AG04449 (cell line): ENCODE measurements at regions not wholly inside any gene's neighbourhood (a gene's known extent, or its start where the extent isn't known, plus 50 kb on each side); places are given as distances from the start of the nearest gene placed in this dataset.

Source experiments
- CTCF ChIA-PET: fragments of 350-600 bp; formaldehyde crosslinking; extraction: SDS; loops from one replicate; lab custom pipeline; 2021; ENCODE audit warnings: antibody characterized with exemption; lab: Yijun Ruan, JAX
- POLR2A ChIA-PET: fragments of 400-600, 350-600 bp; formaldehyde crosslinking; extraction: SDS; loops from one replicate; lab custom pipeline; 2020; ENCODE audit warnings: antibody characterized with exemption, inconsistent platforms; lab: Yijun Ruan, JAX
- DNase-seq: peaks from one replicate; pipeline ENCODE4 v3.0.0-alpha.2; 2010; ENCODE audit warnings: low read depth, low spot score
- H3K4me3 ChIP-seq: 2 replicates; pipeline ENCODE4 v1.5.1; 2011; ENCODE audit warnings: low read depth, mild to moderate bottlenecking, control low read depth, low read length
- CTCF ChIP-seq: IDR thresholded peaks from one replicate; pipeline ENCODE4 v1.5.1; 2011; ENCODE audit warnings: mild to moderate bottlenecking, moderate library complexity, low read length, control low read depth, inconsistent platforms; ENCODE audit not compliant: insufficient read depth; ENCODE audit errors: missing control alignments

DNA sequence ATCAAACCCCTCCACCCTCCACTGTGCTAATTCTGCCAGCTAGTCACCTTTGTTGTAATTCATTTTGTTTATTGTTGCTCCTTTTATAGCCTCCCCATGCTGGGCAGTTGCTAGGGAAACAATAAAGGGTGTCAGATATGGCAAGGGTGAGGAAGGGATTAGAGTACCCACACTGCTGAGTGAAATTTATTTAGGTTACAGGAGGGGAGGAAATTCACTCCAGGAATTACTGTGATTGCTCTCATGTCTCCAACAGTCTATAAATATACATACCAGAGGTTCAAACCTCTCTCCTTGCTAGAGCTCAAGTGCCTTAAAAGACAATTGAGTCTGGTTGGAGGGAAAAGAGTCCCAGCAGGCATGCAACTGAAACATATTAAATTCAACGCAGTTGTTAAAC is 90.6 kb upstream of the ADGRF1 start:
- ChIA-PET POLR2A (no interaction called here), CTCF (no interaction called here)

GRCh38 chr6:47131773-47132172 is 89.6 kb upstream of the ADGRF1 start:
- POLR2A ChIA-PET, result no interaction called here
- no peak overlapping the region for H3K4me3 ChIP-seq
- TF ChIP-seq CTCF, result no peak
- CTCF ChIA-PET, result no interaction called here
- DNase-seq, result no peak

More for the DNA sequence above, 90.6 kb upstream of the ADGRF1 start:
- no peak for TF ChIP-seq CTCF
- DNase-seq, result no peak
- H3K4me3 ChIP-seq, result no peak overlapping the region

DNA sequence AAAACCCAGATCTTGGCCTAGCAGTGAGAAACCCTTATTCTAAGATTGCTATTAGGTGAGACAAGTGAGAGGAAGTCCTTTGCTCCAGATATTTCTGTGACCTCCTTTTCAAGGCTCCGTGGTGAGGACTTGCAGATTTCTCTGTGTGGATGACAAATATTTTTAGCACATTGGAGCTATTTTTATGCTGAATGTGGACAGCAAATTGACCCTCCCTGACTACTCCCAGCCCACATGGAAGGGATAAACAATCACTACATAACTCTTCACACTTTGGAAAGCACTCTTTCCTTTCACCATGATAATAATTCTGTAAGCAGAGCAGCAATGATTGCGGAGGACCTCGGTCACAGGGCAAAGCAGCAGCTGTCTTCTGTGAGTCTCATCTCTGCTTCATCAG is 88.0 kb upstream of the ADGRF1 start:
- no peak overlapping the region for H3K4me3 ChIP-seq
- DNase-seq, result no peak
- ChIA-PET CTCF (no interaction called here), POLR2A (interaction anchor here (0.6 kb wide), 2 partner anchors 11 to 24 kb away, joined by 3 read pairs; no protein-coding TSS in a partner anchor)
- no peak for TF ChIP-seq CTCF

- TF ChIP-seq CTCF, result no peak
- DNase-seq, result no peak
- POLR2A ChIA-PET, result no interaction called here
- CTCF ChIA-PET, result no interaction called here
- no peak overlapping the region for H3K4me3 ChIP-seq
Measured at GRCh38 chr6:47129129-47129528, 87.0 kb upstream of the ADGRF1 start.

DNA sequence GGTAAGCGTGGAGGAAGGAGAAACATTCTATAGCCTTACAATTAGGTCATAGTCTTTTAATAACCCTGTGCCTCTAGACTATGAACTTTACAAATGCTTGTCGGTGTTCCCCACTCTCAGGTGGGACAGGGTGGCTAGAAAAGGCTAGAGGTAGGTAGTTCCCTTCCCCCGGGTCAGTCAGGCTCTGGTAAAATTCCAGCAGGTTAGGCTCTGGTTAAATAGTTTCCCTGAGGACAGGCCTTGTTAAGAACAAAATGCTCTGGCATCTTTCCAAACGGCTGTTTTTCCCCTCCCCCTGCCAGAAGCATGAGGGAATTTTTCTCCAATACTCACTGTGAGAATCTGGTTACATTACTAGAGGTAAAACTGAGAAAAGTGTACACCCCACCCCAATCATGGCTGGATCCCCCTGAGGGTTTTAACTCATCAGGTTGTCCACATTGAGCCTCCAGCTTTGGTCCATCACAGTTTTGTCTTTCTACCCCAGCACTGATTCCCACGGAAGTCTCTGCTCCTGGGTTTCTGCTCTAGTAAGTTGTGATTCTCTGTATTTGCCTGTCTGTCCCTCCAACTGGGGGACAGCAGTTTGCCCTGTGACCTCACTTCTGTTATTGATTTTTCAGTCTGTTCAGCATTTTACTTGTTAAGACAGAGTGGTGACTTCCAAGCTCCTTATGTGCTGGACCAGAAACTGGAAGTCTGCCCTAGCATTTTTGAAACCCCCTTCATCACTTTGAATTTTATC is 84.7 kb upstream of the ADGRF1 start:
- ChIA-PET POLR2A (no interaction called here), CTCF (no interaction called here)
- H3K4me3 ChIP-seq, result no peak overlapping the region
- no peak for TF ChIP-seq CTCF
- no peak for DNase-seq

GRCh38 chr6:47118611-47119010 is 76.5 kb upstream of the ADGRF1 start:
- ChIA-PET CTCF (interaction anchor here (2.2 kb wide), 1 partner anchor 21 kb away, joined by 11 read pairs; no protein-coding TSS in a partner anchor), POLR2A (no interaction called here)
- DNase-seq, result no peak
- no peak overlapping the region for H3K4me3 ChIP-seq
- no peak for TF ChIP-seq CTCF
